Liver (tissue), 8 donors: ENCODE measurements at regions not wholly inside any gene's neighbourhood (a gene's known extent, or its start where the extent isn't known, plus 50 kb on each side); places are given as distances from the start of the nearest gene placed in this dataset.
A peak's percentile ranks its signal among the peaks of the same experiment; 100 is the strongest.

ENCODE experiments used
- DNase-seq: peaks from one replicate; pipeline ENCODE4 v3.0.0-alpha.2; 2017; ENCODE audit warnings: low spot score
- H3K27ac ChIP-seq, 2 donors: one replicate each; pipeline ENCODE4 v1.7.0; 2013; ENCODE audit warnings: inconsistent platforms in 2 of 2, low read length in 2 of 2, control low read depth in 1 of 2, low read depth in 1 of 2, mild to moderate bottlenecking in 1 of 2
- H3K27me3 ChIP-seq, 4 donors: one replicate each; pipeline versions ENCODE4 v1.6.1 to v1.7.0; 2013; ENCODE audit warnings: low read length in 3 of 4, inconsistent platforms in 1 of 4, mild to moderate bottlenecking in 1 of 4, moderate library complexity in 1 of 4; ENCODE audit not compliant: control insufficient read depth in 4 of 4, insufficient read depth in 4 of 4
- H3K36me3 ChIP-seq, 4 donors: one replicate each; pipeline versions ENCODE4 v1.6.1 to v1.7.0; 2013; ENCODE audit warnings: low read length in 3 of 4, mild to moderate bottlenecking in 3 of 4, low read depth in 1 of 4, moderate library complexity in 1 of 4; ENCODE audit not compliant: control insufficient read depth in 4 of 4, insufficient read depth in 3 of 4
- H3K4me1 ChIP-seq, 4 donors: one replicate each; pipeline versions ENCODE4 v1.6.1 to v1.7.0; 2013; ENCODE audit warnings: low read length in 3 of 4, mild to moderate bottlenecking in 3 of 4, moderate library complexity in 1 of 4; ENCODE audit not compliant: control insufficient read depth in 4 of 4, insufficient read depth in 4 of 4
- H3K4me3 ChIP-seq, 3 donors: one replicate each; pipeline versions ENCODE4 v1.6.1 to v1.7.0; 2013; ENCODE audit warnings: low read length in 3 of 3, control low read depth in 1 of 3, low read depth in 1 of 3, mild to moderate bottlenecking in 1 of 3
- H3K9ac ChIP-seq, 2 donors: one replicate each; pipeline ENCODE4 v1.7.0; 2013; ENCODE audit warnings: low read length in 2 of 2, mild to moderate bottlenecking in 2 of 2, moderate library complexity in 2 of 2, control low read depth in 1 of 2, low read depth in 1 of 2
- H3K9me3 ChIP-seq, 4 donors: one replicate each; pipeline versions ENCODE4 v1.6.1 to v1.7.0; 2013; ENCODE audit warnings: low read length in 3 of 4; ENCODE audit not compliant: control insufficient read depth in 4 of 4
- EGR1 ChIP-seq, 2 donors: IDR thresholded peaks; 2 replicates each; pipeline ENCODE4 v1.6.1; 2016 to 2018; ENCODE audit warnings: antibody characterized with exemption in 2 of 2, low read depth in 2 of 2
- FOXA1 ChIP-seq: IDR thresholded peaks from 2 replicates; pipeline ENCODE4 v1.6.1; 2016; ENCODE audit warnings: antibody characterized with exemption
- FOXA2 ChIP-seq: IDR thresholded peaks from 2 replicates; pipeline ENCODE4 v1.6.1; 2016; ENCODE audit warnings: antibody characterized with exemption
- GABPA ChIP-seq, 2 donors: IDR thresholded peaks in 1 of 2; conservative IDR thresholded peaks in 1 of 2; 2 replicates each; pipeline ENCODE4 v1.6.1; 2016; ENCODE audit warnings: antibody characterized with exemption in 2 of 2, mild to moderate bottlenecking in 1 of 2, moderate library complexity in 1 of 2
- HNF4A ChIP-seq, 2 donors: conservative IDR thresholded peaks; 2 replicates each; pipeline ENCODE4 v1.6.1; 2016; ENCODE audit warnings: antibody characterized with exemption in 2 of 2, mild to moderate bottlenecking in 2 of 2
- HNF4G ChIP-seq: IDR thresholded peaks from 2 replicates; pipeline ENCODE4 v1.6.1; 2016; ENCODE audit warnings: antibody characterized with exemption
- NR2F2 ChIP-seq: IDR thresholded peaks from 2 replicates; pipeline ENCODE4 v1.6.1; 2016; ENCODE audit warnings: antibody characterized with exemption
- RAD21 ChIP-seq, 2 donors: IDR thresholded peaks; 2 replicates each; pipeline ENCODE4 v1.6.1; 2016; ENCODE audit warnings: antibody characterized with exemption in 2 of 2, mild to moderate bottlenecking in 2 of 2
- SP1 ChIP-seq: IDR thresholded peaks from 2 replicates; pipeline ENCODE4 v1.6.1; 2018; ENCODE audit warnings: antibody characterized with exemption, mild to moderate bottlenecking
- TAF1 ChIP-seq: conservative IDR thresholded peaks from 2 replicates; pipeline ENCODE4 v1.6.1; 2016; ENCODE audit warnings: antibody characterized with exemption, mild to moderate bottlenecking
- YY1 ChIP-seq: IDR thresholded peaks from 2 replicates; pipeline ENCODE4 v1.6.1; 2016; ENCODE audit warnings: antibody characterized with exemption, mild to moderate bottlenecking
- WGBS: extraction: QIAGEN DNeasy Blood & Tissue Kit; methylation state at CpG from one replicate; pipeline ENCODE4 v1.1.7; 2013; 5-methylcytosine and 5-hydroxymethylcytosine counted together
- TF ChIP-seq, protein P1 (sequence below): IDR thresholded peaks from 2 replicates; pipeline ENCODE4 v1.6.1; 2016; ENCODE audit warnings: antibody characterized with exemption
- TF ChIP-seq, protein P2 (sequence below): fragments of 150-350 bp; IDR thresholded peaks from 2 replicates; pipeline ENCODE4 v1.5.1; 2017; ENCODE audit warnings: improper control_type of control experiment, low read depth, low read length; ENCODE audit not compliant: missing input control
- donor health status: healthy.
- donor health status: healthy.
- donor health status: healthy.
- donor health status: healthy.
- donor health status: healthy.

DNA sequence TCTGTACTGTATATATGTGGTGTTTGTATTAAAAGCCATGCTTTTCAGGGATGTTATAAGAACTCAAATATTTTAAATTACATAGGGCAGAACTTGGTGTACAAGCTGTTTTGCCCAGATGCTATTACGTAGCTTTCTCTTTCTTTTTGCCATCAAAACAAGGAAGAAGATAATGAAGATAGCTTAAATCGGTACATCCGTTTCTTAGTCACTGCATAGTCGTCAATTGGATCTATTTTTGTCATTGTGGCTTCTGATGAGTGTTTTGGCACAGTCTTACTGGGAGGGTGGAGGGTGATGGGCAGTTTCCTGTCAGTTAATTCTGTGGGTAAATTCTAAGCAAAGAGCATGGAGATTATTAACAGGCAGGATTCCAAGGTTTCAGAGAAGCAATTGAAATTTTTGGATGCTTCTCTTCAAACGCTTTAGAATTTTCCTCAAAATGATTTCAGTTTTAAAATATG lies 649.1 kb upstream of the GJE1 start:
- Histone ChIP-seq H3K36me3 (no peaks in the 10 kb centered on the region), H3K27ac (peak overlapping the region; percentile 44 to 70), H3K27me3 (no peaks in the 10 kb centered on the region), H3K9me3 (no peaks in the 10 kb centered on the region), H3K4me1 (peaks cover 0 to 5% (median 0%) of the 10 kb centered on the region in 4 donors), H3K4me3 (no peak overlapping the region), H3K9ac (peak overlapping the region in 1 of 2 donors; percentile 68)
- WGBS = 38% methylated on average over 5 of the region's 5 CpGs
- no peak for DNase-seq
- no peak for TF ChIP-seq FOXA2
- TF ChIP-seq YY1 = peak; percentile 24
- TF ChIP-seq RAD21 (IDR thresholded peaks at IDR 0.05) = peak; percentile 14 to 19

DNA sequence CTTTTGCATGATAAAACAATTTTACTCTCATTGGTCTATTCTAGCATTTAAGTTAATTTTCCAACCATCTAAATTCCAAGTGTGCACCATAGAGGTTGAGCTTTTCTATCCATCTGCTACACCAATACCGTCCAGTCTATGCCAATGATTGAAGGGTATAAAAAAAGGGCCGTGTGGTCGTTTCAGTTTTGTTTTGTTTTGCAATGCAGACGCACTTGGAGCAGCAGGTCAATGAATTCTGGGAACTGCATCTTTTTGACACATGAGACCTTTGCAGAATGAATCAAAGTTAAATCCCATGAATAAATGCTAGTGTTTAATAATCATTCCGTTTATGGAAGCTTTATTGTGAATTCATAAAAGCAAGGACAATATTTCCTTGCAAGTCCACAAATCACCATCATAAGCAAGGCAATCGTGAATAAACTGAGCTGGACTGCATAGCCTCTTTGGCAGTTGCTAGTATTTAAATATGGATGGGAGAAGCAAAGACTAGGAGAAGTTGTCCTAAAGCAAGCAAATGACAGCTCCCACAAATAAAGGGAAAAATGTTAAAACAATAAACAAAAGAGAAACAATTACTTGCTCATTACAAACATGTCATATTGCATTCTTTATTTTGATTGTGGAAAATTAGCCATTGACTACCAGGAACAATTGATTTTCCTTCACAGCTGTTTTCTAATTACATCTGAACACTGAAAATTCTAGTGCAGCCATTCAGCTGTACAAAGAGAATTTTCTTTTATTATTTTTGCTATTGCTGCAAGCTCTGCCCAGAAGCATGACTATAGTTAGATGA lies 649.7 kb upstream of the GJE1 start:
- Histone ChIP-seq H3K4me1 (peaks cover 0 to 5% (median 0%) of the 10 kb centered on the region in 4 donors), H3K9me3 (no peaks in the 10 kb centered on the region), H3K4me3 (no peak overlapping the region), H3K27ac (peak overlapping the region; percentile 44 to 70), H3K27me3 (no peaks in the 10 kb centered on the region), H3K9ac (peak overlapping the region in 1 of 2 donors; percentile 68), H3K36me3 (no peaks in the 10 kb centered on the region)
- 45% methylated on average over 6 of the region's 6 CpGs for WGBS
- TF ChIP-seq RAD21 (IDR thresholded peaks at IDR 0.05) (no peak), TAF1 (no peak), SP1 (no peak)
- DNase-seq = no peak

DNA sequence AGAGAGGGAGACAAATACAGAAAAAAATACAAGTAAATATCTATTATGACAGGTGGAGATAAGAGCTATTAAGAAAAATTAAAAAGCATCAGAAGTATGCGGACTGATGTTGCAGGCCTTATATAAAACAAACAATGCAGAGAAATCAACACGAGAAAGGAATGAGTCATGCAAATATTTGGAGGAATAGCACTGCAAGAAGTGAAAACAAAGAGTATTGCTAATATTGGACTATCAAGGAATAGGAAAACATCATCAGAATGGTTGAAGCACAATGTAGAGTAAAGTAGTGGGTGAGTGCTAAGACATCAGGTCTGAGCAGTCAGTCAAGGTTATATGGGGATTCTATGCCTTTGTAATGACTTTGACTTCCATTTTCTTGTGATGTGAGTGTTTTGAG lies 657.5 kb upstream of the GJE1 start:
- Histone ChIP-seq H3K4me3 (no peak overlapping the region), H3K9ac (no peak overlapping the region), H3K9me3 (no peaks in the 10 kb centered on the region), H3K36me3 (no peaks in the 10 kb centered on the region), H3K27me3 (no peaks in the 10 kb centered on the region), H3K27ac (no peak overlapping the region), H3K4me1 (no peaks in the 10 kb centered on the region)
- TF ChIP-seq, protein P1, sequence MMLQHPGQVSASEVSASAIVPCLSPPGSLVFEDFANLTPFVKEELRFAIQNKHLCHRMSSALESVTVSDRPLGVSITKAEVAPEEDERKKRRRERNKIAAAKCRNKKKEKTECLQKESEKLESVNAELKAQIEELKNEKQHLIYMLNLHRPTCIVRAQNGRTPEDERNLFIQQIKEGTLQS = no peak
- TF ChIP-seq EGR1 (IDR thresholded peaks at IDR 0.05; ENCODE audit: low read depth in 2 of 2) (no peak), HNF4G (no peak), FOXA1 (no peak), HNF4A (conservative IDR thresholded peaks at IDR 0.05) (no peak), YY1 (no peak), GABPA (IDR thresholded peaks at IDR 0.05 in 1 of 2, conservative IDR thresholded peaks at IDR 0.05 in 1 of 2) (no peak), NR2F2 (no peak), SP1 (no peak)
- TF ChIP-seq, protein P2, sequence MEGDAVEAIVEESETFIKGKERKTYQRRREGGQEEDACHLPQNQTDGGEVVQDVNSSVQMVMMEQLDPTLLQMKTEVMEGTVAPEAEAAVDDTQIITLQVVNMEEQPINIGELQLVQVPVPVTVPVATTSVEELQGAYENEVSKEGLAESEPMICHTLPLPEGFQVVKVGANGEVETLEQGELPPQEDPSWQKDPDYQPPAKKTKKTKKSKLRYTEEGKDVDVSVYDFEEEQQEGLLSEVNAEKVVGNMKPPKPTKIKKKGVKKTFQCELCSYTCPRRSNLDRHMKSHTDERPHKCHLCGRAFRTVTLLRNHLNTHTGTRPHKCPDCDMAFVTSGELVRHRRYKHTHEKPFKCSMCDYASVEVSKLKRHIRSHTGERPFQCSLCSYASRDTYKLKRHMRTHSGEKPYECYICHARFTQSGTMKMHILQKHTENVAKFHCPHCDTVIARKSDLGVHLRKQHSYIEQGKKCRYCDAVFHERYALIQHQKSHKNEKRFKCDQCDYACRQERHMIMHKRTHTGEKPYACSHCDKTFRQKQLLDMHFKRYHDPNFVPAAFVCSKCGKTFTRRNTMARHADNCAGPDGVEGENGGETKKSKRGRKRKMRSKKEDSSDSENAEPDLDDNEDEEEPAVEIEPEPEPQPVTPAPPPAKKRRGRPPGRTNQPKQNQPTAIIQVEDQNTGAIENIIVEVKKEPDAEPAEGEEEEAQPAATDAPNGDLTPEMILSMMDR = no peak
- no peak for DNase-seq
- 76% methylated on average over 2 of the region's 2 CpGs for WGBS
